ENCODE measurements at regions not wholly inside any gene's neighbourhood (a gene's known extent, or its start where the extent isn't known, plus 50 kb on each side); places are given as distances from the start of the nearest gene placed in this dataset.

GRCh38 chr15:93331545-93332167 is 242.6 kb upstream of the RGMA start:
- TF ChIP-seq CTCF (IDR thresholded peaks at IDR 0.05; ENCODE audit: insufficient read depth, low read depth, low read length) (no peak), EZH2 (IDR thresholded peaks at IDR 0.05; ENCODE audit: insufficient read depth, low read length) (no peak)
